IMR-90 (cell line): ENCODE measurements at regions not wholly inside any gene's neighbourhood (a gene's known extent, or its start where the extent isn't known, plus 50 kb on each side); places are given as distances from the start of the nearest gene placed in this dataset.

ENCODE experiments used
- ATAC-seq: fragments of 200-7000 bp; cut with Tn5 transposase; 2 replicates; pipeline ENCODE4 v1.9.1; 2020; ENCODE audit warnings: low read depth, mild to moderate bottlenecking, moderate library complexity
- BruUV-seq: library from RNA; stranded (reverse); fragments of 400-500 nt; replicated peaks from 2 replicates; lab custom pipeline; 2021; lab: Mats Ljungman, UMichigan
- CTCF ChIA-PET: fragments of 300-600 bp; formaldehyde crosslinking; extraction: SDS; loops from one replicate; lab custom pipeline; 2021; ENCODE audit warnings: antibody characterized with exemption; lab: Yijun Ruan, JAX
- POLR2A ChIA-PET: fragments of 300-600 bp; sonication (Branson Sonifier 250); formaldehyde crosslinking; loops from one replicate; lab custom pipeline; 2022; ENCODE audit warnings: antibody characterized with exemption; ENCODE audit not compliant: unreplicated experiment; lab: Charles Lee
- DNase-seq: peaks from one replicate; pipeline ENCODE4 v3.0.0; 2013
- H2AFZ ChIP-seq: replicated peaks from 2 replicates; pipeline ENCODE3; 2013; ENCODE audit warnings: low read length, mild to moderate bottlenecking; ENCODE audit not compliant: poor library complexity
- H2AK5ac ChIP-seq: 2 replicates; pipeline ENCODE4 v1.6.1; 2013; ENCODE audit warnings: low read depth, low read length, inconsistent platforms
- H2AK9ac ChIP-seq: replicated peaks from 2 replicates; pipeline ENCODE3; 2013; ENCODE audit warnings: mild to moderate bottlenecking, low read depth, low read length, moderate library complexity; ENCODE audit not compliant: poor library complexity
- H2BK120ac ChIP-seq: 2 replicates; pipeline ENCODE4 v1.6.1; 2013; ENCODE audit warnings: low read depth, low read length, inconsistent platforms
- H2BK15ac ChIP-seq: 3 replicates; pipeline ENCODE4 v1.6.1; 2013; ENCODE audit warnings: low read depth, low read length, inconsistent platforms
- H2BK20ac ChIP-seq: 2 replicates; pipeline ENCODE4 v1.6.1; 2013; ENCODE audit warnings: low read depth, mild to moderate bottlenecking, inconsistent platforms, low read length, moderate library complexity
- H2BK5ac ChIP-seq: 2 replicates; pipeline ENCODE4 v1.6.1; 2013; ENCODE audit warnings: mild to moderate bottlenecking, low read depth, low read length, inconsistent platforms; ENCODE audit not compliant: poor library complexity, severe bottlenecking
- H3K14ac ChIP-seq: replicated peaks from 2 replicates; pipeline ENCODE4 v1.6.1; 2013; ENCODE audit warnings: low read depth, low read length, inconsistent platforms
- H3K18ac ChIP-seq: 2 replicates; pipeline ENCODE4 v1.6.1; 2013; ENCODE audit warnings: low read depth, low read length, control low read depth
- H3K23ac ChIP-seq: 2 replicates; pipeline ENCODE4 v1.6.1; 2013; ENCODE audit warnings: low read depth, low read length, inconsistent platforms
- H3K27ac ChIP-seq: 2 replicates; pipeline ENCODE4 v1.5.1; 2013; ENCODE audit warnings: mild to moderate bottlenecking, control low read depth, low read length; ENCODE audit not compliant: insufficient read depth
- H3K27me3 ChIP-seq: 2 replicates; pipeline ENCODE4 v1.6.1; 2013; ENCODE audit warnings: low read length; ENCODE audit not compliant: control insufficient read depth, insufficient read depth
- H3K36me3 ChIP-seq: 2 replicates; pipeline ENCODE4 v1.6.1; 2013; ENCODE audit warnings: low read length, mixed read lengths; ENCODE audit not compliant: control insufficient read depth, insufficient read depth
- H3K4ac ChIP-seq: 2 replicates; pipeline ENCODE4 v1.6.1; 2013; ENCODE audit warnings: low read depth, low read length, inconsistent platforms
- H3K4me1 ChIP-seq: 2 replicates; pipeline ENCODE4 v1.6.1; 2013; ENCODE audit warnings: low read length, mixed read lengths; ENCODE audit not compliant: control insufficient read depth, insufficient read depth
- H3K4me2 ChIP-seq: 2 replicates; pipeline ENCODE4 v1.6.1; 2013; ENCODE audit warnings: low read depth, mild to moderate bottlenecking, control low read depth, low read length, moderate library complexity
- H3K4me3 ChIP-seq: 2 replicates; pipeline ENCODE4 v1.5.1; 2013; ENCODE audit warnings: low read depth, mild to moderate bottlenecking, control low read depth, low read length, moderate library complexity; ENCODE audit not compliant: insufficient read depth
- H3K56ac ChIP-seq: 2 replicates; pipeline ENCODE4 v1.6.1; 2013; ENCODE audit warnings: low read length, inconsistent platforms; ENCODE audit not compliant: insufficient read depth; ENCODE audit errors: extremely low read depth
- H3K79me1 ChIP-seq, 2 experiments: 2 replicates each; pipeline ENCODE4 v1.6.1; 2013; ENCODE audit warnings: low read length in 2 of 2, inconsistent platforms in 1 of 2, low read depth in 1 of 2
- H3K9ac ChIP-seq: 2 replicates; pipeline ENCODE4 v1.6.1; 2013; ENCODE audit warnings: low read depth, low read length, control low read depth
- H3K9me1 ChIP-seq: 2 replicates; pipeline ENCODE4 v1.6.1; 2013; ENCODE audit warnings: low read length, inconsistent platforms; ENCODE audit not compliant: insufficient read depth
- H3K9me3 ChIP-seq: 2 replicates; pipeline ENCODE4 v1.6.1; 2013; ENCODE audit warnings: low read length; ENCODE audit not compliant: control insufficient read depth, insufficient read depth
- H4K20me1 ChIP-seq: 2 replicates; pipeline ENCODE4 v1.6.1; 2013; ENCODE audit warnings: low read length, inconsistent platforms; ENCODE audit not compliant: insufficient read depth
- H4K5ac ChIP-seq: 2 replicates; pipeline ENCODE4 v1.6.1; 2013; ENCODE audit warnings: mild to moderate bottlenecking, low read depth, low read length, control low read depth
- H4K8ac ChIP-seq, 2 experiments: 2 replicates each; pipeline ENCODE4 v1.6.1; 2013; ENCODE audit warnings: low read depth in 2 of 2, low read length in 2 of 2, control low read depth in 1 of 2, inconsistent platforms in 1 of 2
- H4K91ac ChIP-seq: 2 replicates; pipeline ENCODE4 v1.6.1; 2013; ENCODE audit warnings: low read depth, low read length, inconsistent platforms; ENCODE audit not compliant: insufficient read depth
- BHLHE40 ChIP-seq: fragments of 150-350 bp; IDR thresholded peaks from 2 replicates; pipeline ENCODE4 v1.6.1; 2016; ENCODE audit warnings: mild to moderate bottlenecking, low read depth, low read length
- CEBPB ChIP-seq: IDR thresholded peaks from 2 replicates; pipeline ENCODE4 v1.6.1; 2012; ENCODE audit warnings: low read depth, low read length, improper control_type of control experiment
- CHD1 ChIP-seq: IDR thresholded peaks from 2 replicates; pipeline ENCODE4 v1.6.1; 2012; ENCODE audit warnings: low read depth, low read length, improper control_type of control experiment
- CTCF ChIP-seq: conservative IDR thresholded peaks from 2 replicates; pipeline ENCODE4 v1.5.1; 2012; ENCODE audit warnings: mild to moderate bottlenecking, low read depth, low read length, improper control_type of control experiment
- ELK1 ChIP-seq: fragments of 150-350 bp; IDR thresholded peaks from 2 replicates; pipeline ENCODE4 v1.6.1; 2016; ENCODE audit warnings: low read depth, mild to moderate bottlenecking, low read length, moderate library complexity, borderline replicate concordance
- FOS ChIP-seq: fragments of 150-350 bp; IDR thresholded peaks from 2 replicates; pipeline ENCODE4 v1.6.1; 2016; ENCODE audit warnings: low read depth, low read length
- MAFK ChIP-seq: IDR thresholded peaks from 2 replicates; pipeline ENCODE4 v1.6.1; 2012; ENCODE audit warnings: low read depth, low read length, improper control_type of control experiment
- MAZ ChIP-seq: IDR thresholded peaks from 2 replicates; pipeline ENCODE4 v1.6.1; 2012; ENCODE audit warnings: low read depth, mild to moderate bottlenecking, low read length, improper control_type of control experiment, moderate library complexity, borderline replicate concordance
- MXI1 ChIP-seq: IDR thresholded peaks from 2 replicates; pipeline ENCODE4 v1.6.1; 2012; ENCODE audit warnings: low read depth, mild to moderate bottlenecking, low read length, moderate library complexity, borderline replicate concordance
- NFE2L2 ChIP-seq: fragments of 150-350 bp; IDR thresholded peaks from 2 replicates; pipeline ENCODE4 v1.6.1; 2016; ENCODE audit warnings: low read depth, mild to moderate bottlenecking, low read length
- POLR2A ChIP-seq: IDR thresholded peaks from 2 replicates; pipeline ENCODE4 v1.6.1; 2012; ENCODE audit warnings: mild to moderate bottlenecking, low read depth, low read length
- RAD21 ChIP-seq: IDR thresholded peaks from 2 replicates; pipeline ENCODE4 v1.6.1; 2012; ENCODE audit warnings: low read length, improper control_type of control experiment
- RFX5 ChIP-seq: IDR thresholded peaks from 2 replicates; pipeline ENCODE4 v1.8.0; 2012; ENCODE audit warnings: low read depth, mild to moderate bottlenecking, low read length, moderate library complexity
- SMC3 ChIP-seq: fragments of 150-350 bp; IDR thresholded peaks from 2 replicates; pipeline ENCODE4 v1.6.1; 2016; ENCODE audit warnings: low read depth, mild to moderate bottlenecking, antibody characterized with exemption, low read length, moderate library complexity
- USF2 ChIP-seq: fragments of 150-350 bp; IDR thresholded peaks from 2 replicates; pipeline ENCODE4 v1.6.1; 2017; ENCODE audit warnings: mild to moderate bottlenecking, antibody characterized with exemption, low read length, low read depth
- WGBS, 2 experiments: methylation state at CpG; one replicate each; pipeline versions ENCODE4 v1.1.5 to v1.1.7; 2013; ENCODE audit warnings: missing lambda C conversion rate in 2 of 2; ENCODE audit not compliant: insufficient read length in 1 of 2; ENCODE audit errors: extremely low coverage in 2 of 2; 5-methylcytosine and 5-hydroxymethylcytosine counted together
- dilution Hi-C: fragments of 300-500 bp; cut with HindIII; formaldehyde crosslinking; loops from one replicate; pipeline ENCODE4 v1.14.3; 2018; ENCODE audit warnings: low sequenced_read_pairs; ENCODE audit not compliant: unreplicated experiment
- in situ Hi-C: fragments of 300-500 bp; cut with MboI; formaldehyde crosslinking; loops from 3 replicates; pipeline ENCODE4 v1.14.3; 2019; ENCODE audit warnings: low sequenced_read_pairs, inconsistent platforms, mixed read lengths
- intact Hi-C: fragments of 100-400 bp; cut with micrococcal nuclease; formaldehyde crosslinking; loops from 2 replicates; pipeline ENCODE4 v1.10.0; 2022

- Histone ChIP-seq H4K91ac (peak overlapping the region; percentile 15; the same call in 1 of the 2 replicates), H4K20me1 (no peaks in the 10 kb centered on the region), H3K36me3 (no peaks in the 10 kb centered on the region), H3K23ac (no peak overlapping the region), H3K9ac (no peak overlapping the region), H3K4ac (no peak overlapping the region), H2BK20ac (peak overlapping the region; percentile 14; the same call in 1 of the 2 replicates), H3K4me1 (peaks cover 3% of the 10 kb centered on the region), H2BK15ac (no peak overlapping the region), H3K79me1 (no peaks in the 10 kb centered on the region), H3K56ac (no peak overlapping the region), H3K18ac (no peak overlapping the region), H2BK120ac (peak overlapping the region; percentile 13; the same call in 1 of the 2 replicates), H3K9me1 (no peaks in the 10 kb centered on the region; the same call in none of the 2 replicates), H2AFZ (no peak overlapping the region), H3K4me2 (no peak overlapping the region), H2AK9ac (no peak overlapping the region), H3K9me3 (no peaks in the 10 kb centered on the region), H3K4me3 (no peak overlapping the region), H3K27me3 (no peaks in the 10 kb centered on the region), H2AK5ac (no peak overlapping the region), H3K14ac (no peak overlapping the region), H3K27ac (no peak overlapping the region), H4K8ac (no peak overlapping the region), H4K5ac (no peak overlapping the region), H2BK5ac (no peak overlapping the region)
- intact Hi-C loops = no loop called here
- in situ Hi-C loops = no loop called here
- ChIA-PET CTCF (no interaction called here), POLR2A (no interaction called here)
- no TSS peak for BruUV-seq
- ATAC-seq (no peak), DNase-seq (no peak)
- dilution Hi-C loops = no loop called here
- TF ChIP-seq BHLHE40 (no peak), MXI1 (no peak), POLR2A (no peak), FOS (no peak), CHD1 (no peak), RAD21 (no peak), RFX5 (no peak), SMC3 (no peak), CTCF (no peak), MAFK (no peak), CEBPB (no peak), USF2 (no peak), NFE2L2 (no peak), ELK1 (no peak), MAZ (no peak)
- WGBS, 2 experiments = no CpG with 5 or more reads among the region's 6 CpGs
Observed at GRCh38 chr10:28214219-28214618, 88.6 kb downstream of the MPP7 start.
